A549 (cell line): ENCODE measurements at regions not wholly inside any gene's neighbourhood (a gene's known extent, or its start where the extent isn't known, plus 50 kb on each side); places are given as distances from the start of the nearest gene placed in this dataset.

ENCODE experiments used
- ATOH8 ChIP-seq: fragments of 250-450 bp; sonication (Bioruptor Pico); IDR thresholded peaks from 2 replicates; pipeline ENCODE4 v1.5.0; 2020; ENCODE audit warnings: low read depth, mild to moderate bottlenecking, moderate library complexity
- CTCF ChIP-seq: fragments of >200 bp; sonication (Bioruptor Twin); formaldehyde crosslinking; IDR thresholded peaks from 3 replicates; pipeline ENCODE4 v1.5.1; 2016
- EHMT2 ChIP-seq: fragments of 200-600 bp; sonication (generic); IDR thresholded peaks from 2 replicates; pipeline ENCODE4 v1.6.1; 2016; ENCODE audit warnings: antibody characterized with exemption, low read depth, mild to moderate bottlenecking, moderate library complexity
- EP300 ChIP-seq, 2 experiments: fragments of >200 bp; sonication (Bioruptor Twin); formaldehyde crosslinking; IDR thresholded peaks; 2 replicates in 1 of 2; 3 replicates in 1 of 2; pipeline ENCODE4 v1.6.1; 2016 to 2017
- FOSB ChIP-seq: fragments of 250-450 bp; sonication (Bioruptor Pico); IDR thresholded peaks from 2 replicates; pipeline ENCODE4 v1.5.0; 2020; ENCODE audit warnings: mild to moderate bottlenecking, moderate library complexity
- GATA3 ChIP-seq: IDR thresholded peaks from 2 replicates; pipeline ENCODE4 v1.6.1; 2012; ENCODE audit warnings: borderline replicate concordance
- HEYL ChIP-seq: fragments of 250-450 bp; sonication (Bioruptor Pico); IDR thresholded peaks from 2 replicates; pipeline ENCODE4 v1.8.0; 2021; ENCODE audit warnings: mild to moderate bottlenecking, moderate library complexity
- HMGXB4 ChIP-seq: fragments of 250-450 bp; sonication (Bioruptor Pico); IDR thresholded peaks from 2 replicates; pipeline ENCODE4 v1.5.0; 2021; ENCODE audit warnings: mild to moderate bottlenecking, moderate library complexity, borderline replicate concordance
- HOXA7 ChIP-seq: fragments of 250-450 bp; sonication (Bioruptor Pico); IDR thresholded peaks from 2 replicates; pipeline ENCODE4 v1.5.0; 2020; ENCODE audit warnings: mild to moderate bottlenecking, moderate library complexity
- HOXB13 ChIP-seq: fragments of 250-450 bp; sonication (Bioruptor Pico); IDR thresholded peaks from 2 replicates; pipeline ENCODE4 v1.5.0; 2020; ENCODE audit warnings: low read depth, mild to moderate bottlenecking, moderate library complexity
- JUN ChIP-seq, 2 experiments: fragments of >200 bp; sonication (Bioruptor Twin); formaldehyde crosslinking; IDR thresholded peaks; 2 replicates in 1 of 2; 3 replicates in 1 of 2; pipeline ENCODE4 v1.6.1; 2016 to 2017
- MAFK ChIP-seq: fragments of 450-650 bp; IDR thresholded peaks from 2 replicates; pipeline ENCODE4 v1.6.1; 2014; ENCODE audit not compliant: partially characterized antibody
- MAX ChIP-seq: IDR thresholded peaks from 2 replicates; pipeline ENCODE4 v1.6.1; 2012
- POLR2AphosphoS2 ChIP-seq: conservative IDR thresholded peaks from 2 replicates; pipeline ENCODE4 v1.6.1; 2012; ENCODE audit warnings: low read length, improper control_type of control experiment, inconsistent platforms
- RARB ChIP-seq: fragments of 250-450 bp; sonication (Bioruptor Pico); IDR thresholded peaks from 2 replicates; pipeline ENCODE4 v1.8.0; 2021; ENCODE audit warnings: mild to moderate bottlenecking, moderate library complexity
- RCOR1 ChIP-seq: fragments of 150-350 bp; IDR thresholded peaks from 2 replicates; pipeline ENCODE4 v1.6.1; 2014; ENCODE audit warnings: antibody characterized with exemption, low read length, low read depth
- REST ChIP-seq: fragments of 200-600 bp; sonication (generic); IDR thresholded peaks from 2 replicates; pipeline ENCODE4 v1.6.1; 2016; ENCODE audit warnings: antibody characterized with exemption, mild to moderate bottlenecking, moderate library complexity
- TP53 ChIP-seq: fragments of 250-450 bp; sonication (Bioruptor Pico); IDR thresholded peaks from 2 replicates; pipeline ENCODE4 v1.5.0; 2021; ENCODE audit warnings: mild to moderate bottlenecking, moderate library complexity
- ZFP36 ChIP-seq: fragments of 450-650 bp; IDR thresholded peaks from 2 replicates; pipeline ENCODE4 v1.6.1; 2014; ENCODE audit warnings: borderline replicate concordance; ENCODE audit not compliant: partially characterized antibody
- ZNF302 ChIP-seq: fragments of 250-450 bp; sonication (Bioruptor Pico); IDR thresholded peaks from 2 replicates; pipeline ENCODE4 v1.9.0; 2021; ENCODE audit warnings: inconsistent platforms, mild to moderate bottlenecking, moderate library complexity

GRCh38 chr20:11453430-11453829 lies 464.3 kb upstream of the BTBD3 start (continued):
- TF ChIP-seq REST (no peak), FOSB (CRISPR knock-in tag) (no peak), HOXA7 (no peak; the same call in 1 of the 2 replicates), ATOH8 (CRISPR knock-in tag) (no peak), HEYL (CRISPR knock-in tag) (0 out of 2 replicates have a peak, but pooled peaks have one; percentile 24), EHMT2 (no peak), POLR2AphosphoS2 (no peak), HMGXB4 (CRISPR knock-in tag) (no peak), MAX (peak; percentile 82), ZNF302 (CRISPR knock-in tag) (no peak), ZFP36 (no peak), GATA3 (peak; percentile 81; the same call in 1 of the 2 replicates), JUN (IDR thresholded peaks at IDR 0.05) (peak; percentile 49 to 51; a peak in 2 of 5 replicates), HOXB13 (CRISPR knock-in tag) (0 out of 2 replicates have a peak, but pooled peaks have one; percentile 65), RCOR1 (no peak), RARB (CRISPR knock-in tag) (peak; percentile 88; the same call in 1 of the 2 replicates), EP300 (IDR thresholded peaks at IDR 0.05) (peak in 1 of 2 experiments; percentile 60; a peak in 3 of 5 replicates), CTCF (no peak), MAFK (peak; percentile 90), TP53 (CRISPR knock-in tag) (no peak)
